HG02885 (cell line): ENCODE measurements at regions not wholly inside any gene's neighbourhood (a gene's known extent, or its start where the extent isn't known, plus 50 kb on each side); places are given as distances from the start of the nearest gene placed in this dataset.

ENCODE experiments used
- ATAC-seq: cut with Tn5 transposase; IDR thresholded peaks from one replicate; pipeline ENCODE4 v1.9.1; 2021; ENCODE audit warnings: mild to moderate bottlenecking; ENCODE audit not compliant: unreplicated experiment, poor library complexity

GRCh38 chr1:214918745-214919144, 163.8 kb upstream of the KCNK2 start:
- ATAC-seq: no peak

GRCh38 chr1:214920337-214920736, 162.2 kb upstream of the KCNK2 start:
- no peak for ATAC-seq

- no peak for ATAC-seq
Measured at GRCh38 chr1:214923278-214923915, 159.1 kb upstream of the KCNK2 start.

- ATAC-seq: no peak
Measured at GRCh38 chr1:214927796-214928195, 154.7 kb upstream of the KCNK2 start.

- ATAC-seq: no peak
Measured at GRCh38 chr1:214928574-214928973, 154.0 kb upstream of the KCNK2 start.

GRCh38 chr1:214933375-214933774, 149.2 kb upstream of the KCNK2 start:
- no peak for ATAC-seq

- ATAC-seq: no peak
Measured at GRCh38 chr1:214934045-214934444, 148.5 kb upstream of the KCNK2 start.

GRCh38 chr1:214935258-214935657, 147.3 kb upstream of the KCNK2 start:
- ATAC-seq: no peak

GRCh38 chr1:214939180-214939579, 143.4 kb upstream of the KCNK2 start:
- no peak for ATAC-seq

GRCh38 chr1:214941061-214941460, 141.5 kb upstream of the KCNK2 start:
- ATAC-seq: no peak

- ATAC-seq: no peak
Measured at GRCh38 chr1:214943054-214943453, 139.5 kb upstream of the KCNK2 start.

GRCh38 chr1:214946615-214947014, 135.9 kb upstream of the KCNK2 start:
- no peak for ATAC-seq

GRCh38 chr1:214952648-214953047, 129.9 kb upstream of the KCNK2 start:
- no peak for ATAC-seq

GRCh38 chr1:214953901-214954616, 128.5 kb upstream of the KCNK2 start:
- no peak for ATAC-seq

- ATAC-seq: no peak
Measured at GRCh38 chr1:214954617-214954949, 128.0 kb upstream of the KCNK2 start.

- ATAC-seq: no peak
Measured at GRCh38 chr1:214957330-214958137, 125.0 kb upstream of the KCNK2 start.

- ATAC-seq: no peak
Measured at GRCh38 chr1:214958486-214958885, 124.1 kb upstream of the KCNK2 start.

- ATAC-seq: no peak
Measured at GRCh38 chr1:214966346-214966745, 116.2 kb upstream of the KCNK2 start.

GRCh38 chr1:214967865-214968575, 114.5 kb upstream of the KCNK2 start:
- no peak for ATAC-seq

- ATAC-seq: no peak
Measured at GRCh38 chr1:214970016-214970415, 112.5 kb upstream of the KCNK2 start.

- ATAC-seq: no peak
Measured at GRCh38 chr1:214971071-214971470, 111.5 kb upstream of the KCNK2 start.
